Progenitor cell of endocrine pancreas (in vitro differentiated cells): ENCODE measurements at regions not wholly inside any gene's neighbourhood (a gene's known extent, or its start where the extent isn't known, plus 50 kb on each side); places are given as distances from the start of the nearest gene placed in this dataset.

Experiments
- DNase-seq: peaks from one replicate; pipeline ENCODE4 v3.0.0; 2021; ENCODE audit warnings: low spot score; ENCODE audit not compliant: unreplicated experiment
- H3K27ac Mint-ChIP-seq: 2 replicates; pipeline ENCODE4 v1.8.0; 2021; ENCODE audit warnings: mild to moderate bottlenecking, moderate library complexity, mixed read lengths
- H3K27me3 Mint-ChIP-seq: 2 replicates; pipeline ENCODE4 v1.8.0; 2021; ENCODE audit warnings: mixed read lengths
- H3K36me3 Mint-ChIP-seq: 2 replicates; pipeline ENCODE4 v1.8.0; 2022; ENCODE audit warnings: mixed read lengths; ENCODE audit not compliant: insufficient read depth
- H3K4me1 Mint-ChIP-seq: 2 replicates; pipeline ENCODE4 v1.8.0; 2021; ENCODE audit warnings: low read depth, mixed read lengths
- H3K4me3 Mint-ChIP-seq: 2 replicates; pipeline ENCODE4 v1.8.0; 2021; ENCODE audit warnings: low read depth, mild to moderate bottlenecking, moderate library complexity, mixed read lengths
- H3K9me3 Mint-ChIP-seq: 2 replicates; pipeline ENCODE4 v1.8.0; 2021; ENCODE audit warnings: low read depth, mixed read lengths
- TF ChIP-seq, protein P1 (sequence below): fragments of 200-600 bp; sonication (generic); IDR thresholded peaks from one replicate; pipeline ENCODE4 v1.5.0; 2021; ENCODE audit warnings: antibody characterized with exemption, mild to moderate bottlenecking; ENCODE audit not compliant: unreplicated experiment

GRCh38 chr10:57759777-57760176 lies 507.9 kb downstream of the IPMK start:
- Mint-ChIP-seq H3K27me3 (no peaks in the 10 kb centered on the region), H3K4me1 (peaks cover 4% of the 10 kb centered on the region), H3K27ac (no peak overlapping the region), H3K36me3 (no peaks in the 10 kb centered on the region), H3K9me3 (no peaks in the 10 kb centered on the region), H3K4me3 (no peak overlapping the region)
- DNase-seq = no peak
- TF ChIP-seq, protein P1, sequence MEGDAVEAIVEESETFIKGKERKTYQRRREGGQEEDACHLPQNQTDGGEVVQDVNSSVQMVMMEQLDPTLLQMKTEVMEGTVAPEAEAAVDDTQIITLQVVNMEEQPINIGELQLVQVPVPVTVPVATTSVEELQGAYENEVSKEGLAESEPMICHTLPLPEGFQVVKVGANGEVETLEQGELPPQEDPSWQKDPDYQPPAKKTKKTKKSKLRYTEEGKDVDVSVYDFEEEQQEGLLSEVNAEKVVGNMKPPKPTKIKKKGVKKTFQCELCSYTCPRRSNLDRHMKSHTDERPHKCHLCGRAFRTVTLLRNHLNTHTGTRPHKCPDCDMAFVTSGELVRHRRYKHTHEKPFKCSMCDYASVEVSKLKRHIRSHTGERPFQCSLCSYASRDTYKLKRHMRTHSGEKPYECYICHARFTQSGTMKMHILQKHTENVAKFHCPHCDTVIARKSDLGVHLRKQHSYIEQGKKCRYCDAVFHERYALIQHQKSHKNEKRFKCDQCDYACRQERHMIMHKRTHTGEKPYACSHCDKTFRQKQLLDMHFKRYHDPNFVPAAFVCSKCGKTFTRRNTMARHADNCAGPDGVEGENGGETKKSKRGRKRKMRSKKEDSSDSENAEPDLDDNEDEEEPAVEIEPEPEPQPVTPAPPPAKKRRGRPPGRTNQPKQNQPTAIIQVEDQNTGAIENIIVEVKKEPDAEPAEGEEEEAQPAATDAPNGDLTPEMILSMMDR = no peak

- Mint-ChIP-seq H3K36me3 (no peaks in the 10 kb centered on the region), H3K27me3 (no peaks in the 10 kb centered on the region), H3K4me3 (no peak overlapping the region), H3K9me3 (peaks cover 5% of the 10 kb centered on the region), H3K27ac (no peak overlapping the region), H3K4me1 (peaks cover 4% of the 10 kb centered on the region)
- TF ChIP-seq, protein P1 = no peak
- no peak for DNase-seq
Measured at GRCh38 chr10:57754803-57755202, 512.9 kb downstream of the IPMK start.

DNA sequence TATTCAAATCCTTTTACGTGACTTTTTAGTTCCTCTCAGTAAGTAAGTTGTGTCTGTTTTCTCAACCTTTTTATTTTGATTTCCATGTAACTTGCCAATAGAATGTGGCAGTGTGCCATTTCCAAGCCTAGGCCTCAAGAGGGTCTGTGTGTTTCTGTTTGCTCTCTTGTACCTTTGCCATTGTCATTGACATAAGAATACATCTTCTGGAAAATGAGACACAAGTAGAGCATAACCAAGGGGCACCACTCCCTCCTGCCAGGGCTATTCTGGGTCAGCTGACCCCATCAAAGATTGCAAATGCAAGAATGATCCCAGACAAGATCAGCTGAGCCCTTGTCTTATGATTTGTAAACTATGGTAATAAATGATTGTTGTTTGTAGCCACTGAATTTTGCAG lies 524.0 kb downstream of the IPMK start:
- H3K36me3 Mint-ChIP-seq = no peaks in the 10 kb centered on the region
- no peaks in the 10 kb centered on the region for H3K4me1 Mint-ChIP-seq
- H3K27ac Mint-ChIP-seq = no peak overlapping the region
- DNase-seq = no peak
- no peaks in the 10 kb centered on the region for H3K9me3 Mint-ChIP-seq
- H3K4me3 Mint-ChIP-seq = no peak overlapping the region
- H3K27me3 Mint-ChIP-seq = no peaks in the 10 kb centered on the region
- TF ChIP-seq, protein P1 = no peak

GRCh38 chr10:57741751-57742150 lies 525.9 kb downstream of the IPMK start:
- H3K27me3 Mint-ChIP-seq = no peaks in the 10 kb centered on the region
- no peak for DNase-seq
- TF ChIP-seq, protein P1 = no peak
- no peak overlapping the region for H3K27ac Mint-ChIP-seq
- no peak overlapping the region for H3K4me3 Mint-ChIP-seq
- no peaks in the 10 kb centered on the region for H3K36me3 Mint-ChIP-seq
- H3K9me3 Mint-ChIP-seq = no peaks in the 10 kb centered on the region
- H3K4me1 Mint-ChIP-seq = no peaks in the 10 kb centered on the region

GRCh38 chr10:57723305-57723704 lies 544.4 kb downstream of the IPMK start:
- no peak for DNase-seq
- Mint-ChIP-seq H3K9me3 (peaks cover 14% of the 10 kb centered on the region), H3K27me3 (no peaks in the 10 kb centered on the region), H3K27ac (no peak overlapping the region), H3K36me3 (no peaks in the 10 kb centered on the region), H3K4me3 (no peak overlapping the region), H3K4me1 (no peaks in the 10 kb centered on the region)
- TF ChIP-seq, protein P1 = no peak
